ENCODE measurements at regions not wholly inside any gene's neighbourhood (a gene's known extent, or its start where the extent isn't known, plus 50 kb on each side); places are given as distances from the start of the nearest gene placed in this dataset.

DNA sequence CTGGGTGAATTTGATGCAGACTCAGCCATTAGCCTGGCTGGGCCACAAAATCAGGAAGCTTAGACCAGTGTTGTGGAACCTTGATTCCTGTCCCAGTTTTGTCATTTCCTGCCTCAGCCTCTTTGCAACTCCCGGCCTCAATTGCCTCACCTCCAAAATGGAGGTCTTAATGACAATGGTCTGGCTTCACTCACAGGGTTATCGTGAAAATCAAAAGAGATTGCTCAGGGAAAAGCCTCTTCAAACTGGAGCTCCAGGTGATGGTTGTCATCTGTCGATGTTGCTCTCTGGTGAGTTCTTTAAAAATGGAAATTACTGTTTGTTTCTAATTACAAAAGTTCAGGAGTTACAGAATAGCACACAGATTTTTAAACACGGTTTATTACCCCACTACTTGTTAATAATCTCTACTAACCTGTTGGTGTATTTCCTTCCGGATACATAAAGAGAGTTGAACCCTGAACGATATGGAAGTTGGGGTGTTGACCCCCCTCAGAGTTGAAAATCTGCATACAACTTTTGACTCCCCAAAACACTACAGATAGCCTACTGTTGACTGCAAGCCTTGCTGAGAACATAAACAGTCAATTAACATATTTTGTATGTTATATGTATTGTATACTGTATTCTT, 109.9 kb upstream of the CPEB4 start (continued):
- TF ChIP-seq KLF6 (CRISPR knock-in tag; IDR thresholded peaks at IDR 0.05; ENCODE audit: borderline replicate concordance) (peak; percentile 87; the same call in 1 of the 2 replicates), XRCC3 (IDR thresholded peaks at IDR 0.05) (no peak), HSF4 (CRISPR knock-in tag; IDR thresholded peaks at IDR 0.05; ENCODE audit: borderline replicate concordance) (no peak), ZSCAN29 (IDR thresholded peaks at IDR 0.05) (no peak), ZNF444 (CRISPR knock-in tag; IDR thresholded peaks at IDR 0.05) (no peak), TAF7 (tag; IDR thresholded peaks at IDR 0.05) (peak; percentile 53; the same call in 1 of the 2 replicates), PHB2 (IDR thresholded peaks at IDR 0.05; ENCODE audit: low read depth) (no peak), CBX3 (IDR thresholded peaks at IDR 0.05; ENCODE audit: borderline replicate concordance in 1 of 2, low read length in 2 of 2) (no peak), ZNF143 (CRISPR knock-in tag; IDR thresholded peaks at IDR 0.05) (no peak), HNRNPL (IDR thresholded peaks at IDR 0.05; ENCODE audit: low read depth, low read length) (no peak), POLR2A (conservative IDR thresholded peaks at IDR 0.05) (no peak), TGIF2 (CRISPR knock-in tag; IDR thresholded peaks at IDR 0.05) (no peak), ZNF384 (IDR thresholded peaks at IDR 0.05; ENCODE audit: low read depth, low read length) (no peak), POLR2B (IDR thresholded peaks at IDR 0.05; ENCODE audit: low read depth, partially characterized antibody) (no peak), KHSRP (IDR thresholded peaks at IDR 0.05) (no peak), PHF8 (IDR thresholded peaks at IDR 0.05; ENCODE audit: borderline replicate concordance, low read length) (no peak), ZFP30 (CRISPR knock-in tag; IDR thresholded peaks at IDR 0.05; ENCODE audit: borderline replicate concordance) (no peak), ZNF551 (CRISPR knock-in tag; IDR thresholded peaks at IDR 0.05) (no peak), ZNF282 (CRISPR knock-in tag; IDR thresholded peaks at IDR 0.05) (no peak), FOXK1 (CRISPR knock-in tag; IDR thresholded peaks at IDR 0.05; ENCODE audit: borderline replicate concordance) (no peak), MXD1 (CRISPR knock-in tag; IDR thresholded peaks at IDR 0.05; ENCODE audit: borderline replicate concordance, poor library complexity, severe bottlenecking) (no peak)
- TF ChIP-seq, protein P1, sequence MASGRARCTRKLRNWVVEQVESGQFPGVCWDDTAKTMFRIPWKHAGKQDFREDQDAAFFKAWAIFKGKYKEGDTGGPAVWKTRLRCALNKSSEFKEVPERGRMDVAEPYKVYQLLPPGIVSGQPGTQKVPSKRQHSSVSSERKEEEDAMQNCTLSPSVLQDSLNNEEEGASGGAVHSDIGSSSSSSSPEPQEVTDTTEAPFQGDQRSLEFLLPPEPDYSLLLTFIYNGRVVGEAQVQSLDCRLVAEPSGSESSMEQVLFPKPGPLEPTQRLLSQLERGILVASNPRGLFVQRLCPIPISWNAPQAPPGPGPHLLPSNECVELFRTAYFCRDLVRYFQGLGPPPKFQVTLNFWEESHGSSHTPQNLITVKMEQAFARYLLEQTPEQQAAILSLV (tag; IDR thresholded peaks at IDR 0.05): 0 out of 2 replicates have a peak, but pooled peaks have one; percentile 58
- TF ChIP-seq, protein P2, sequence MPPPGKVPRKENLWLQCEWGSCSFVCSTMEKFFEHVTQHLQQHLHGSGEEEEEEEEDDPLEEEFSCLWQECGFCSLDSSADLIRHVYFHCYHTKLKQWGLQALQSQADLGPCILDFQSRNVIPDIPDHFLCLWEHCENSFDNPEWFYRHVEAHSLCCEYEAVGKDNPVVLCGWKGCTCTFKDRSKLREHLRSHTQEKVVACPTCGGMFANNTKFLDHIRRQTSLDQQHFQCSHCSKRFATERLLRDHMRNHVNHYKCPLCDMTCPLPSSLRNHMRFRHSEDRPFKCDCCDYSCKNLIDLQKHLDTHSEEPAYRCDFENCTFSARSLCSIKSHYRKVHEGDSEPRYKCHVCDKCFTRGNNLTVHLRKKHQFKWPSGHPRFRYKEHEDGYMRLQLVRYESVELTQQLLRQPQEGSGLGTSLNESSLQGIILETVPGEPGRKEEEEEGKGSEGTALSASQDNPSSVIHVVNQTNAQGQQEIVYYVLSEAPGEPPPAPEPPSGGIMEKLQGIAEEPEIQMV (tag; conservative IDR thresholded peaks at IDR 0.05; ENCODE audit: low read depth): peak; percentile 67; the same call in 1 of the 2 replicates
- TF ChIP-seq, protein P3, sequence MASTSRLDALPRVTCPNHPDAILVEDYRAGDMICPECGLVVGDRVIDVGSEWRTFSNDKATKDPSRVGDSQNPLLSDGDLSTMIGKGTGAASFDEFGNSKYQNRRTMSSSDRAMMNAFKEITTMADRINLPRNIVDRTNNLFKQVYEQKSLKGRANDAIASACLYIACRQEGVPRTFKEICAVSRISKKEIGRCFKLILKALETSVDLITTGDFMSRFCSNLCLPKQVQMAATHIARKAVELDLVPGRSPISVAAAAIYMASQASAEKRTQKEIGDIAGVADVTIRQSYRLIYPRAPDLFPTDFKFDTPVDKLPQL (IDR thresholded peaks at IDR 0.05; ENCODE audit: extremely low read depth, insufficient read length): no peak
- TF ChIP-seq, protein P4, sequence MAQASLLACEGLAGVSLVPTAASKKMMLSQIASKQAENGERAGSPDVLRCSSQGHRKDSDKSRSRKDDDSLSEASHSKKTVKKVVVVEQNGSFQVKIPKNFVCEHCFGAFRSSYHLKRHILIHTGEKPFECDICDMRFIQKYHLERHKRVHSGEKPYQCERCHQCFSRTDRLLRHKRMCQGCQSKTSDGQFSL (CRISPR knock-in tag; IDR thresholded peaks at IDR 0.05): no peak
- TF ChIP-seq, protein P4 (tag; IDR thresholded peaks at IDR 0.05): 0 out of 4 replicates have a peak, but pooled peaks of 1 of the 2 experiments have one; percentile 70

All from K562 (cell line).